ENCODE measurements at regions not wholly inside any gene's neighbourhood (a gene's known extent, or its start where the extent isn't known, plus 50 kb on each side); places are given as distances from the start of the nearest gene placed in this dataset.

GRCh38 chr15:87614704-87615103, 641.8 kb downstream of the NTRK3 start:
- Histone ChIP-seq H3K36me3 (ENCODE audit: low read depth) (no peaks in the 10 kb centered on the region), H3K4me1 (ENCODE audit: insufficient read depth, poor library complexity, severe bottlenecking) (peaks cover 6% of the 10 kb centered on the region), H3K9me3 (ENCODE audit: severe bottlenecking) (no peaks in the 10 kb centered on the region), H3K27ac (ENCODE audit: poor library complexity, severe bottlenecking) (no peak overlapping the region), H3K27me3 (ENCODE audit: insufficient read depth, poor library complexity, severe bottlenecking) (no peaks in the 10 kb centered on the region), H3K4me3 (ENCODE audit: severe bottlenecking) (no peak overlapping the region)
- no peak for ATAC-seq (ENCODE audit: low read depth)
- DNase-seq (ENCODE audit: low spot score) = no peak
- no peak for TF ChIP-seq CTCF (IDR thresholded peaks at IDR 0.05; ENCODE audit: poor library complexity, severe bottlenecking)

- ATAC-seq (ENCODE audit: low read depth) (no peak), DNase-seq (ENCODE audit: low spot score) (no peak)
- Histone ChIP-seq H3K9me3 (ENCODE audit: severe bottlenecking) (no peaks in the 10 kb centered on the region), H3K27ac (ENCODE audit: poor library complexity, severe bottlenecking) (peak overlapping the region; percentile 68), H3K36me3 (ENCODE audit: low read depth) (no peaks in the 10 kb centered on the region), H3K4me3 (ENCODE audit: severe bottlenecking) (no peak overlapping the region), H3K27me3 (ENCODE audit: insufficient read depth, poor library complexity, severe bottlenecking) (no peaks in the 10 kb centered on the region), H3K4me1 (ENCODE audit: insufficient read depth, poor library complexity, severe bottlenecking) (peaks cover 13% of the 10 kb centered on the region)
- TF ChIP-seq CTCF (IDR thresholded peaks at IDR 0.05; ENCODE audit: poor library complexity, severe bottlenecking) = no peak
Observed at GRCh38 chr15:87610366-87610765, 646.2 kb downstream of the NTRK3 start.

GRCh38 chr15:87609894-87610293, 646.6 kb downstream of the NTRK3 start:
- no peaks in the 10 kb centered on the region for H3K9me3 ChIP-seq (ENCODE audit: severe bottlenecking)
- H3K27ac ChIP-seq (ENCODE audit: poor library complexity, severe bottlenecking) = peak overlapping the region; percentile 68
- ATAC-seq (ENCODE audit: low read depth) (no peak), DNase-seq (ENCODE audit: low spot score) (no peak)
- TF ChIP-seq CTCF (IDR thresholded peaks at IDR 0.05; ENCODE audit: poor library complexity, severe bottlenecking) = no peak
- H3K4me3 ChIP-seq (ENCODE audit: severe bottlenecking) = no peak overlapping the region
- no peaks in the 10 kb centered on the region for H3K27me3 ChIP-seq (ENCODE audit: insufficient read depth, poor library complexity, severe bottlenecking)
- no peaks in the 10 kb centered on the region for H3K36me3 ChIP-seq (ENCODE audit: low read depth)
- H3K4me1 ChIP-seq (ENCODE audit: insufficient read depth, poor library complexity, severe bottlenecking) = peaks cover 13% of the 10 kb centered on the region

GRCh38 chr15:87609474-87609873, 647.1 kb downstream of the NTRK3 start:
- DNase-seq (ENCODE audit: low spot score) (no peak), ATAC-seq (ENCODE audit: low read depth) (peak; percentile 94)
- no peak for TF ChIP-seq CTCF (IDR thresholded peaks at IDR 0.05; ENCODE audit: poor library complexity, severe bottlenecking)
- no peak overlapping the region for H3K4me3 ChIP-seq (ENCODE audit: severe bottlenecking)
- no peaks in the 10 kb centered on the region for H3K9me3 ChIP-seq (ENCODE audit: severe bottlenecking)
- no peaks in the 10 kb centered on the region for H3K36me3 ChIP-seq (ENCODE audit: low read depth)
- H3K4me1 ChIP-seq (ENCODE audit: insufficient read depth, poor library complexity, severe bottlenecking) = peaks cover 13% of the 10 kb centered on the region
- H3K27ac ChIP-seq (ENCODE audit: poor library complexity, severe bottlenecking) = peak overlapping the region; percentile 68
- H3K27me3 ChIP-seq (ENCODE audit: insufficient read depth, poor library complexity, severe bottlenecking) = no peaks in the 10 kb centered on the region

- H3K27ac ChIP-seq (ENCODE audit: poor library complexity, severe bottlenecking) = peak overlapping the region; percentile 68
- H3K4me1 ChIP-seq (ENCODE audit: insufficient read depth, poor library complexity, severe bottlenecking) = peaks cover 13% of the 10 kb centered on the region
- no peak for DNase-seq (ENCODE audit: low spot score)
- TF ChIP-seq CTCF (IDR thresholded peaks at IDR 0.05; ENCODE audit: poor library complexity, severe bottlenecking) = no peak
- H3K36me3 ChIP-seq (ENCODE audit: low read depth) = no peaks in the 10 kb centered on the region
- no peak overlapping the region for H3K4me3 ChIP-seq (ENCODE audit: severe bottlenecking)
- no peaks in the 10 kb centered on the region for H3K9me3 ChIP-seq (ENCODE audit: severe bottlenecking)
- H3K27me3 ChIP-seq (ENCODE audit: insufficient read depth, poor library complexity, severe bottlenecking) = no peaks in the 10 kb centered on the region
- ATAC-seq (ENCODE audit: low read depth) = no peak
Observed at GRCh38 chr15:87608238-87609028, 648.1 kb downstream of the NTRK3 start.

All from RWPE2 (cell line).